ENCODE measurements at regions not wholly inside any gene's neighbourhood (a gene's known extent, or its start where the extent isn't known, plus 50 kb on each side); places are given as distances from the start of the nearest gene placed in this dataset.

- no peak for TF ChIP-seq EP300 (IDR thresholded peaks at IDR 0.05; ENCODE audit: borderline replicate concordance in 1 of 2, low read depth in 2 of 2, low read length in 2 of 2)
- TF ChIP-seq CTCF (IDR thresholded peaks at IDR 0.05; ENCODE audit: control extremely low read depth in 1 of 3, insufficient read depth in 1 of 3, low read depth in 1 of 3, low read length in 3 of 3): no peak
- no peak for TF ChIP-seq SRF (IDR thresholded peaks at IDR 0.05; ENCODE audit: low read depth, low read length)
- no peak for TF ChIP-seq GABPA (IDR thresholded peaks at IDR 0.05; ENCODE audit: borderline replicate concordance, insufficient read depth, low read length)
- no peak for TF ChIP-seq YY1 (IDR thresholded peaks at IDR 0.05; ENCODE audit: low read depth, low read length)
- no peak for TF ChIP-seq POLR2A (IDR thresholded peaks at IDR 0.05; ENCODE audit: control extremely low read depth in 1 of 2, low read depth in 2 of 2, low read length in 2 of 2)
- TF ChIP-seq KDM5A (IDR thresholded peaks at IDR 0.05; ENCODE audit: low read length): no peak
- TF ChIP-seq, protein P1, sequence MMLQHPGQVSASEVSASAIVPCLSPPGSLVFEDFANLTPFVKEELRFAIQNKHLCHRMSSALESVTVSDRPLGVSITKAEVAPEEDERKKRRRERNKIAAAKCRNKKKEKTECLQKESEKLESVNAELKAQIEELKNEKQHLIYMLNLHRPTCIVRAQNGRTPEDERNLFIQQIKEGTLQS (IDR thresholded peaks at IDR 0.05; ENCODE audit: insufficient read depth, low read depth, low read length): no peak
- TF ChIP-seq RBBP5 (IDR thresholded peaks at IDR 0.05; ENCODE audit: borderline replicate concordance, low read depth, low read length): no peak
- TF ChIP-seq BRCA1 (IDR thresholded peaks at IDR 0.05; ENCODE audit: low read depth, low read length): no peak
- no peak for TF ChIP-seq ASH2L (IDR thresholded peaks at IDR 0.05; ENCODE audit: low read length)
- TF ChIP-seq TAF1 (IDR thresholded peaks at IDR 0.05; ENCODE audit: low read depth, low read length): no peak
- TF ChIP-seq CREB1 (IDR thresholded peaks at IDR 0.05): no peak
- no peak for TF ChIP-seq POLR2AphosphoS5 (IDR thresholded peaks at IDR 0.05; ENCODE audit: low read depth, low read length)
Measured at GRCh38 chr13:111971891-111972780, 94.8 kb upstream of the SOX1 start.
